Right lobe of liver (tissue), 4 donors: ENCODE measurements at regions not wholly inside any gene's neighbourhood (a gene's known extent, or its start where the extent isn't known, plus 50 kb on each side); places are given as distances from the start of the nearest gene placed in this dataset.

Experiments
- POLR2A ChIP-seq: fragments of 450-650 bp; IDR thresholded peaks from one replicate; pipeline ENCODE4 v1.6.1; 2017; ENCODE audit warnings: antibody characterized with exemption, mild to moderate bottlenecking
- TF ChIP-seq, protein P1 (sequence below), 4 donors: fragments of 200-600 bp in 3 of 4; fragments of 450-650 bp in 1 of 4; IDR thresholded peaks; one replicate each; pipeline versions ENCODE4 v1.5.1 to v1.8.0; 2016 to 2022; ENCODE audit warnings: antibody characterized with exemption in 4 of 4, mild to moderate bottlenecking in 2 of 4
- donor health status: DM: no; HTN: no; CAD: no.
- donor health status: DM: no; HTN: no; CAD: no.
- donor health status: DM: no; HTN: yes; CAD: no.

DNA sequence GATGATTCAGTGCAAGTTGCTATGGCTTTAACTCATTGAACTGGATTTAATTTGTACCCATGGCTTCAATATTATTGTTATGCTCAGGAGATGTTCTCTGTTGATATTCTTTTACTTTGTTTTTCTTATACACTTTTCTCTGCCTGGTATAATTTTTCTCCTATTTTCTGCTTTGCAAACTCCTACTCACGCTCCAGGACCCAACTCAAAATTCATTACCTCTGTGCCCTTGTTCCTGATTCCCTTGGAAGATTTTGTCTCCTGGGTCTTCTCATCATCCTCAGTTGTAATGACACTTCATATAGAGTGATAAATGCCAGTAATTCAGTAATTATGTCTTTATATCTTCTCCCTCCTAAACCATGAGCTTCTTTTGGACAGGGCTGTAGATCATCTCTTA lies 259.9 kb upstream of the JADE1 start:
- TF ChIP-seq, protein P1, sequence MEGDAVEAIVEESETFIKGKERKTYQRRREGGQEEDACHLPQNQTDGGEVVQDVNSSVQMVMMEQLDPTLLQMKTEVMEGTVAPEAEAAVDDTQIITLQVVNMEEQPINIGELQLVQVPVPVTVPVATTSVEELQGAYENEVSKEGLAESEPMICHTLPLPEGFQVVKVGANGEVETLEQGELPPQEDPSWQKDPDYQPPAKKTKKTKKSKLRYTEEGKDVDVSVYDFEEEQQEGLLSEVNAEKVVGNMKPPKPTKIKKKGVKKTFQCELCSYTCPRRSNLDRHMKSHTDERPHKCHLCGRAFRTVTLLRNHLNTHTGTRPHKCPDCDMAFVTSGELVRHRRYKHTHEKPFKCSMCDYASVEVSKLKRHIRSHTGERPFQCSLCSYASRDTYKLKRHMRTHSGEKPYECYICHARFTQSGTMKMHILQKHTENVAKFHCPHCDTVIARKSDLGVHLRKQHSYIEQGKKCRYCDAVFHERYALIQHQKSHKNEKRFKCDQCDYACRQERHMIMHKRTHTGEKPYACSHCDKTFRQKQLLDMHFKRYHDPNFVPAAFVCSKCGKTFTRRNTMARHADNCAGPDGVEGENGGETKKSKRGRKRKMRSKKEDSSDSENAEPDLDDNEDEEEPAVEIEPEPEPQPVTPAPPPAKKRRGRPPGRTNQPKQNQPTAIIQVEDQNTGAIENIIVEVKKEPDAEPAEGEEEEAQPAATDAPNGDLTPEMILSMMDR (IDR thresholded peaks at IDR 0.05) = no peak
- no peak for TF ChIP-seq POLR2A
